A673 (cell line): ENCODE measurements at regions not wholly inside any gene's neighbourhood (a gene's known extent, or its start where the extent isn't known, plus 50 kb on each side); places are given as distances from the start of the nearest gene placed in this dataset.

Experiments used
- BruUV-seq: library from RNA; stranded (reverse); fragments of 400-500 nt; replicated peaks from 2 replicates; lab custom pipeline; 2021; lab: Mats Ljungman, UMichigan
- CTCF ChIA-PET: fragments of 300-600 bp; sonication (Branson Sonifier 250); formaldehyde crosslinking; loops from one replicate; lab custom pipeline; 2022; ENCODE audit warnings: antibody characterized with exemption; lab: Charles Lee
- POLR2A ChIA-PET: fragments of 300-600 bp; sonication (Branson Sonifier 250); formaldehyde crosslinking; loops from one replicate; lab custom pipeline; 2022; ENCODE audit warnings: antibody characterized with exemption; ENCODE audit not compliant: low non-redundant PET; lab: Charles Lee
- DNase-seq: peaks from one replicate; pipeline ENCODE4 v3.0.0-alpha.2; 2015; ENCODE audit warnings: low spot score
- H3K27ac ChIP-seq: fragments of 200-600 bp; sonication (generic); 2 replicates; pipeline ENCODE4 v1.5.1; 2016; ENCODE audit warnings: mixed run types, low read depth, mild to moderate bottlenecking, mixed read lengths, antibody characterized with exemption, low read length; ENCODE audit not compliant: poor library complexity, severe bottlenecking
- H3K27me3 ChIP-seq: fragments of 200-600 bp; sonication (generic); replicated peaks from 2 replicates; pipeline ENCODE4 v1.6.1; 2017; ENCODE audit warnings: mixed run types, low read depth, mild to moderate bottlenecking, mixed read lengths, antibody characterized with exemption, low read length; ENCODE audit not compliant: insufficient read depth, poor library complexity
- H3K36me3 ChIP-seq: fragments of 200-600 bp; sonication (generic); 2 replicates; pipeline ENCODE4 v1.6.1; 2016; ENCODE audit warnings: mixed run types, mild to moderate bottlenecking, mixed read lengths, antibody characterized with exemption, low read length; ENCODE audit not compliant: insufficient read depth, poor library complexity, severe bottlenecking
- H3K4me1 ChIP-seq: fragments of 200-600 bp; sonication (generic); 2 replicates; pipeline ENCODE4 v1.6.1; 2017; ENCODE audit warnings: mixed run types, mild to moderate bottlenecking, mixed read lengths, antibody characterized with exemption, low read length; ENCODE audit not compliant: insufficient read depth, poor library complexity, severe bottlenecking
- H3K4me3 ChIP-seq: fragments of 200-600 bp; sonication (generic); 2 replicates; pipeline ENCODE4 v1.5.1; 2016; ENCODE audit warnings: low read depth, mixed run types, mild to moderate bottlenecking, mixed read lengths, low read length; ENCODE audit not compliant: poor library complexity, severe bottlenecking
- H3K9me3 ChIP-seq: fragments of 200-600 bp; sonication (generic); 2 replicates; pipeline ENCODE4 v1.6.1; 2016; ENCODE audit warnings: mixed run types, low read depth, mild to moderate bottlenecking, mixed read lengths, antibody characterized with exemption, low read length; ENCODE audit not compliant: poor library complexity, severe bottlenecking
- EZH2 ChIP-seq: fragments of 200-600 bp; sonication (generic); IDR thresholded peaks from 2 replicates; pipeline ENCODE4 v1.6.1; 2017; ENCODE audit warnings: borderline replicate concordance, low read depth, mild to moderate bottlenecking, mixed read lengths, antibody characterized with exemption, low read length; ENCODE audit not compliant: poor library complexity, severe bottlenecking
- intact Hi-C: fragments of 100-400 bp; cut with micrococcal nuclease; formaldehyde crosslinking; loops from one replicate; pipeline ENCODE4 v1.10.0; 2022; ENCODE audit not compliant: unreplicated experiment
- TF ChIP-seq, protein P1 (sequence below): fragments of 300-800, 200-600 bp; sonication (generic); conservative IDR thresholded peaks from 2 replicates; pipeline ENCODE4 v1.5.1; 2017; ENCODE audit warnings: low read depth, mild to moderate bottlenecking, antibody characterized with exemption, low read length, moderate library complexity, mixed read lengths

GRCh38 chr5:89575319-89575718, 692.3 kb upstream of the MEF2C start:
- intact Hi-C loops = no loop called here
- DNase-seq = no peak
- no TSS peak for BruUV-seq

DNA sequence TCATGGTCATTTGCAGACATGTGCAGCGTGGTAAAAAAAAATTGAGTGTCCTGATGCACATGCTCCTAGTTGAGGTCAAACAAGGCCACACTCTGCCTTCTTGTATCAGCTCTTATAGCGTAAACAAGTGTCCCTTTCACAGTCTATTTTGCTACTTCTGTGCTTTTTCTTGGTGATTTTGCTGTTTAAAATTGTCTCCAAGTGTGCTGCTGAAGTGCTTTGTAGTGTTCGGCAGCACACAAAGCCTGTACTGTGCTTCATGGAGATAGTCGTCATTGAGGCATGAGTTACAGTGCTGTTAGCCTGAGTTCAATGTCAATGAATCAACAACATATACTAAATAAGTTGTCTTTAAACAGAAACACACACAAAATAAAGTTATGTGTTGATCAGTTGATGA, 690.4 kb upstream of the MEF2C start:
- H3K27ac ChIP-seq = no peak overlapping the region
- intact Hi-C loops = no loop called here
- CTCF ChIA-PET = no interaction called here

More at GRCh38 chr5:89575319-89575718, 692.3 kb upstream of the MEF2C start:
- Histone ChIP-seq H3K27ac (no peak overlapping the region), H3K4me1 (no peaks in the 10 kb centered on the region), H3K4me3 (no peak overlapping the region), H3K27me3 (no peaks in the 10 kb centered on the region), H3K9me3 (no peaks in the 10 kb centered on the region), H3K36me3 (no peaks in the 10 kb centered on the region)
- ChIA-PET POLR2A (no interaction called here), CTCF (no interaction called here)
- TF ChIP-seq, protein P1, sequence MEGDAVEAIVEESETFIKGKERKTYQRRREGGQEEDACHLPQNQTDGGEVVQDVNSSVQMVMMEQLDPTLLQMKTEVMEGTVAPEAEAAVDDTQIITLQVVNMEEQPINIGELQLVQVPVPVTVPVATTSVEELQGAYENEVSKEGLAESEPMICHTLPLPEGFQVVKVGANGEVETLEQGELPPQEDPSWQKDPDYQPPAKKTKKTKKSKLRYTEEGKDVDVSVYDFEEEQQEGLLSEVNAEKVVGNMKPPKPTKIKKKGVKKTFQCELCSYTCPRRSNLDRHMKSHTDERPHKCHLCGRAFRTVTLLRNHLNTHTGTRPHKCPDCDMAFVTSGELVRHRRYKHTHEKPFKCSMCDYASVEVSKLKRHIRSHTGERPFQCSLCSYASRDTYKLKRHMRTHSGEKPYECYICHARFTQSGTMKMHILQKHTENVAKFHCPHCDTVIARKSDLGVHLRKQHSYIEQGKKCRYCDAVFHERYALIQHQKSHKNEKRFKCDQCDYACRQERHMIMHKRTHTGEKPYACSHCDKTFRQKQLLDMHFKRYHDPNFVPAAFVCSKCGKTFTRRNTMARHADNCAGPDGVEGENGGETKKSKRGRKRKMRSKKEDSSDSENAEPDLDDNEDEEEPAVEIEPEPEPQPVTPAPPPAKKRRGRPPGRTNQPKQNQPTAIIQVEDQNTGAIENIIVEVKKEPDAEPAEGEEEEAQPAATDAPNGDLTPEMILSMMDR = no peak
- TF ChIP-seq EZH2 = no peak

GRCh38 chr5:89572696-89573095, 689.7 kb upstream of the MEF2C start:
- no peak for DNase-seq
- ChIA-PET CTCF (no interaction called here), POLR2A (no interaction called here)
- no peak overlapping the region for H3K27ac ChIP-seq
- no peaks in the 10 kb centered on the region for H3K9me3 ChIP-seq
- TF ChIP-seq EZH2 = no peak
- TF ChIP-seq, protein P1 = no peak
- H3K27me3 ChIP-seq = no peaks in the 10 kb centered on the region
- intact Hi-C loops = no loop called here
- H3K36me3 ChIP-seq = no peaks in the 10 kb centered on the region
- no TSS peak for BruUV-seq
- H3K4me1 ChIP-seq = no peaks in the 10 kb centered on the region
- no peak overlapping the region for H3K4me3 ChIP-seq

More for the DNA sequence above, 690.4 kb upstream of the MEF2C start:
- H3K9me3 ChIP-seq = no peaks in the 10 kb centered on the region
- no peaks in the 10 kb centered on the region for H3K36me3 ChIP-seq
- H3K4me1 ChIP-seq = no peaks in the 10 kb centered on the region
- no peak overlapping the region for H3K4me3 ChIP-seq
- TF ChIP-seq, protein P1 = no peak
- TF ChIP-seq EZH2 = no peak
- no peaks in the 10 kb centered on the region for H3K27me3 ChIP-seq
- no peak for DNase-seq
- BruUV-seq = no TSS peak
- POLR2A ChIA-PET = no interaction called here
